Tibial nerve (tissue), 4 donors: ENCODE measurements at regions not wholly inside any gene's neighbourhood (a gene's known extent, or its start where the extent isn't known, plus 50 kb on each side); places are given as distances from the start of the nearest gene placed in this dataset.

Source experiments
- DNase-seq, 2 donors: peaks; one replicate each; pipeline ENCODE4 v3.0.0-alpha.2; 2019; ENCODE audit warnings: low spot score in 2 of 2
- H3K27ac ChIP-seq, 4 donors: fragments of 200-600 bp; sonication (generic) in 3 of 4; one replicate each; pipeline ENCODE4 v1.5.1; 2017 to 2019; ENCODE audit warnings: mild to moderate bottlenecking in 1 of 4
- H3K27me3 ChIP-seq, 2 donors: fragments of 200-600 bp; sonication (generic) in 1 of 2; one replicate each; pipeline versions ENCODE4 v1.5.1 to v1.6.0; 2017 to 2019
- H3K36me3 ChIP-seq, 3 donors: fragments of 200-600 bp; sonication (generic); one replicate each; pipeline ENCODE4 v1.5.1; 2018 to 2019
- H3K4me1 ChIP-seq, 4 donors: fragments of 200-600 bp; sonication (generic) in 3 of 4; one replicate each; pipeline ENCODE4 v1.5.1; 2017 to 2019
- H3K4me3 ChIP-seq, 4 donors: fragments of 200-600 bp; sonication (generic) in 3 of 4; one replicate each; pipeline ENCODE4 v1.5.1; 2017 to 2019; ENCODE audit warnings: mild to moderate bottlenecking in 1 of 4, moderate library complexity in 1 of 4
- H3K9me3 ChIP-seq, 4 donors: fragments of 200-600 bp; sonication (generic) in 3 of 4; one replicate each; pipeline ENCODE4 v1.5.1; 2017 to 2019
- EP300 ChIP-seq, 2 donors: sonication (generic); formaldehyde crosslinking; IDR thresholded peaks; one replicate each; pipeline ENCODE4 v1.6.1; 2017; ENCODE audit warnings: antibody characterized with exemption in 2 of 2, mild to moderate bottlenecking in 1 of 2
- POLR2A ChIP-seq, 2 donors: fragments of 450-650 bp; IDR thresholded peaks; one replicate each; pipeline ENCODE4 v1.6.1; 2017; ENCODE audit warnings: antibody characterized with exemption in 2 of 2, mild to moderate bottlenecking in 2 of 2, moderate library complexity in 2 of 2
- WGBS, 2 donors: methylation state at CpG; one replicate each; pipeline ENCODE4 v1.1.5; 2018; 5-methylcytosine and 5-hydroxymethylcytosine counted together
- TF ChIP-seq, protein P1 (sequence below), 5 experiments: fragments of 200-600 bp in 3 of 5; fragments of 450-650 bp in 2 of 5; sonication (generic) in 3 of 5; IDR thresholded peaks; one replicate each; pipeline ENCODE4 v1.5.1; 2016 to 2019; ENCODE audit warnings: antibody characterized with exemption in 5 of 5, mild to moderate bottlenecking in 3 of 5, moderate library complexity in 2 of 5

DNA sequence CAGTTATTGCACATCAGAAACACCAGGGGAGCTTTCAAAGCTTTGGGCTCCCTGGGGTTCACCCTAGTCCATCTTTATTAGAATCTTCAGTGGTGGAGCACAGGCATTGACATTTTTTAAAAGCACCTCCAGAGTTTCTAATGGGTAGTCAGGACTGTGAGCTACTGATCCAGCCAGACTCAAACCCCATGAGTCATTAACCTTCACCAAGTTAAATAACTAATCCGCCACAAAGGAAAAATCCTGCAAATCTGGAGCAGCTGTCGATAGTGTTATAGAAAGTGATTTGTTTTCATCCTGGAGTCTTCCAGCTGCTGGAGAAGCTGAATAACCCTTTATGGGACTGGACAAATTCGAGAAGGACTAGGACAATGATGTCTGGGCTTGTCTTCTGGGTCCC lies 93.2 kb upstream of the PIRT start:
- DNase-seq = no peak
- 43 to 48% methylated on average over 3 of the region's 3 CpGs for WGBS, 2 donors

DNA sequence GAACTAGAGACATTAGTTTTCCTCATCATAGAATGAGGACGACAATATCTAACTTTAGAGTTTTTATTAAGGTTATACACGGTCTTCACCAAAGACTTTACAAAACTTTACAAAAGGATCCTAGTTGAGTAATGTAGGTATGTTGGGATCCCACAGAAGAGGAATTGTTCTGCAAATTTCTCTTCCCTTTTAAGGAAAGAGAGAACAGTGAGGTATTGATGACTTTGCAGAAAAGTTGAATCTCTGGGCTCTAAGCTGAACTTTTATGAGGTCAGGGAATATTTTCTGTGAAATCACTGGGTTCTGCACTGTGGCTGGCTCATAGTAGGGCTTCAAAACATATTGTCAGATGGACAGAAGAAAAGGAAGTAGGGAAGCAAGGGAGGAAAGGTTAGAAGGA lies 89.8 kb upstream of the PIRT start:
- no peak for TF ChIP-seq EP300 (IDR thresholded peaks at IDR 0.05)
- TF ChIP-seq POLR2A (IDR thresholded peaks at IDR 0.05) = no peak
- TF ChIP-seq, protein P1, sequence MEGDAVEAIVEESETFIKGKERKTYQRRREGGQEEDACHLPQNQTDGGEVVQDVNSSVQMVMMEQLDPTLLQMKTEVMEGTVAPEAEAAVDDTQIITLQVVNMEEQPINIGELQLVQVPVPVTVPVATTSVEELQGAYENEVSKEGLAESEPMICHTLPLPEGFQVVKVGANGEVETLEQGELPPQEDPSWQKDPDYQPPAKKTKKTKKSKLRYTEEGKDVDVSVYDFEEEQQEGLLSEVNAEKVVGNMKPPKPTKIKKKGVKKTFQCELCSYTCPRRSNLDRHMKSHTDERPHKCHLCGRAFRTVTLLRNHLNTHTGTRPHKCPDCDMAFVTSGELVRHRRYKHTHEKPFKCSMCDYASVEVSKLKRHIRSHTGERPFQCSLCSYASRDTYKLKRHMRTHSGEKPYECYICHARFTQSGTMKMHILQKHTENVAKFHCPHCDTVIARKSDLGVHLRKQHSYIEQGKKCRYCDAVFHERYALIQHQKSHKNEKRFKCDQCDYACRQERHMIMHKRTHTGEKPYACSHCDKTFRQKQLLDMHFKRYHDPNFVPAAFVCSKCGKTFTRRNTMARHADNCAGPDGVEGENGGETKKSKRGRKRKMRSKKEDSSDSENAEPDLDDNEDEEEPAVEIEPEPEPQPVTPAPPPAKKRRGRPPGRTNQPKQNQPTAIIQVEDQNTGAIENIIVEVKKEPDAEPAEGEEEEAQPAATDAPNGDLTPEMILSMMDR (IDR thresholded peaks at IDR 0.05) = no peak
- no peaks in the 10 kb centered on the region for H3K27me3 ChIP-seq
- no peaks in the 10 kb centered on the region for H3K9me3 ChIP-seq
- WGBS, 2 donors = 43 to 53% methylated on average over 2 of the region's 2 CpGs
- H3K36me3 ChIP-seq = no peaks in the 10 kb centered on the region
- H3K4me3 ChIP-seq = no peak overlapping the region
- DNase-seq = no peak
- H3K27ac ChIP-seq = no peak overlapping the region
- H3K4me1 ChIP-seq = no peaks in the 10 kb centered on the region

More for the DNA sequence above, 93.2 kb upstream of the PIRT start:
- Histone ChIP-seq H3K4me3 (no peak overlapping the region), H3K36me3 (no peaks in the 10 kb centered on the region), H3K9me3 (no peaks in the 10 kb centered on the region), H3K27me3 (no peaks in the 10 kb centered on the region), H3K4me1 (no peaks in the 10 kb centered on the region), H3K27ac (no peak overlapping the region)
- TF ChIP-seq EP300 (IDR thresholded peaks at IDR 0.05) (no peak), POLR2A (IDR thresholded peaks at IDR 0.05) (no peak)
- TF ChIP-seq, protein P1 (IDR thresholded peaks at IDR 0.05) = no peak

DNA sequence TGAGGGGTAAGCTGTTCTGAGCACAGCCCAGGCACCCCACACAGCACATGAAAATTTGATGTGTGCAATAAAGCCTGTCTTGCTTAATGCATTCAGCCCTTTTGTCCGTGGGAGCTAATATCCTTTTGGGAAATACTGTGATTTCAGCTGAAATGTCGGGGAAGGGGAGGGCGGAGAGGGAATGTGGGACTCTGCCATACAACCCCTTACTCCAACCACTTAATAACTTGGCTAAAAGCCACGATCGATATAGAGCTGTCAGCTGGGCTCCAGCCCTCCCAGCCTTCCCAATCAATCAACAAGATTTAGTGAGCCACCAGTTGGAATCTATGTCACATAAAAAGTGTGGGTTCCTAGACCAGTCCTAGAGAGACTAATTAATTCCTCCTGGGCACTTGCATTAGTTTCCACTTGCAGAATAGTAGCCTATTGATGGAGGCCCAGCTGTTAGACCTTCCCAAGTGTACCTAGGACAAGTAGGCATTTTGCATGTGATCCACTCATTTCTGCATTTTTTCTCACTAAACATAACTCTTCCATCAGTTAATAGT lies 82.7 kb upstream of the PIRT start:
- H3K36me3 ChIP-seq = no peaks in the 10 kb centered on the region
- no peak for TF ChIP-seq POLR2A (IDR thresholded peaks at IDR 0.05)
- TF ChIP-seq EP300 (IDR thresholded peaks at IDR 0.05) = no peak
- TF ChIP-seq, protein P1 (IDR thresholded peaks at IDR 0.05) = no peak
- DNase-seq = no peak
- no peaks in the 10 kb centered on the region for H3K4me1 ChIP-seq
- no peaks in the 10 kb centered on the region for H3K27me3 ChIP-seq
- WGBS, 2 donors = 44 to 71% methylated on average over 5 of the region's 5 CpGs
- no peaks in the 10 kb centered on the region for H3K9me3 ChIP-seq
- no peak overlapping the region for H3K4me3 ChIP-seq
- no peak overlapping the region for H3K27ac ChIP-seq

DNA sequence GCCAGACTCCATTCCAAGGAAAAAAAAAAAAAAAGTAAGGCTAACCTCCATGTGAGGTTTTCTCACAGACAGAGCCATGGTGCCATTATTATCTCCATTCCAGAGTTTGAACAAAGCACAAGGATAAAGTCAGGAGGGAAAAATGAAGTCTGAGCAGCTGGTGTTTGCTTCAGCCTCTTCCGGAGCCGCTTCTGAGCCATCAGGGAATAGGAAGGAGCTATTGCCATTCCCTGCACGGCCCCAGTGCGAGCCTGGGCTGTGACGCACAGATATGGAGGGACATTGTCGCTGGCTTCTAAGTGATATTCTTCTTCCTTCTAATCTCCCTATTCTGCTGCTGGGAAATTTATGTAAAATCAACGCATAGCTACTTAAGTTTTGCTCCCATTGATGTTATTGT lies 69.5 kb upstream of the PIRT start:
- H3K9me3 ChIP-seq = peaks cover 0 to 7% (median 0%) of the 10 kb centered on the region in 4 donors
- no peaks in the 10 kb centered on the region for H3K36me3 ChIP-seq
- TF ChIP-seq POLR2A (IDR thresholded peaks at IDR 0.05) (no peak), EP300 (IDR thresholded peaks at IDR 0.05) (no peak)
- TF ChIP-seq, protein P1 (IDR thresholded peaks at IDR 0.05) = no peak
- H3K27ac ChIP-seq = no peak overlapping the region
- H3K4me3 ChIP-seq = no peak overlapping the region
- DNase-seq = no peak
- WGBS, 2 donors = 47 to 63% methylated on average over 7 of the region's 7 CpGs
- H3K4me1 ChIP-seq = no peaks in the 10 kb centered on the region
- H3K27me3 ChIP-seq = no peaks in the 10 kb centered on the region

DNA sequence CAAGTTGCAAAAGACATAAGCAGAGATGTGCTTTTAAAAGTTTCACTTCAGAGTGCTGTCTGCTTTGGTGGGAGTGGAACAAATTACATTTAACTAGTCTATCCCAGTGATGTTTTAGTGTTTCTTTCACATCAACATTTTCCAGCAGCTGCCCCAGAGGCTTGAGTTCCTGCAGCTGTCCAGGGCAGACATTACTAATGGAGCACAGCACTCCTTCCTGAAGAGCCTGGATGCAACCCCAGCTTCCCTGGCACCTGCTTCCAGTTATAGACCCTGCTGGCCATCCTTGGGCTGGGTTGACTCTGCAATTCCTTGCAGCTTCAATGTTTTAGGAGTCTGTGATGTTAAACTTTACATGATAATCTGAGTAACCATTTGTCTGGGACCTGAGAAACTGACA lies 61.4 kb upstream of the PIRT start:
- Histone ChIP-seq H3K4me3 (no peak overlapping the region), H3K27ac (no peak overlapping the region), H3K4me1 (no peaks in the 10 kb centered on the region), H3K9me3 (no peaks in the 10 kb centered on the region), H3K36me3 (no peaks in the 10 kb centered on the region), H3K27me3 (no peaks in the 10 kb centered on the region)
- TF ChIP-seq POLR2A (IDR thresholded peaks at IDR 0.05) (no peak), EP300 (IDR thresholded peaks at IDR 0.05) (no peak)
- TF ChIP-seq, protein P1 (IDR thresholded peaks at IDR 0.05) = no peak
- DNase-seq = no peak
